Mucosa of stomach (tissue), 1 donor: ENCODE measurements at regions not wholly inside any gene's neighbourhood (a gene's known extent, or its start where the extent isn't known, plus 50 kb on each side); places are given as distances from the start of the nearest gene placed in this dataset.

ENCODE experiments used
- H3K27me3 ChIP-seq: one replicate; pipeline ENCODE4 v1.7.0; 2013; ENCODE audit warnings: mild to moderate bottlenecking, low read length; ENCODE audit not compliant: control insufficient read depth, insufficient read depth
- H3K36me3 ChIP-seq: one replicate; pipeline ENCODE4 v1.7.0; 2013; ENCODE audit warnings: low read length; ENCODE audit not compliant: control insufficient read depth, insufficient read depth
- H3K4me1 ChIP-seq: one replicate; pipeline ENCODE4 v1.7.0; 2013; ENCODE audit warnings: mild to moderate bottlenecking, low read length; ENCODE audit not compliant: control insufficient read depth, insufficient read depth
- H3K4me3 ChIP-seq: one replicate; pipeline ENCODE4 v1.7.0; 2013; ENCODE audit warnings: low read length
- H3K9ac ChIP-seq: one replicate; pipeline ENCODE4 v1.7.0; 2013; ENCODE audit warnings: mild to moderate bottlenecking, low read length, moderate library complexity
- H3K9me3 ChIP-seq: one replicate; pipeline ENCODE4 v1.7.0; 2013; ENCODE audit warnings: mild to moderate bottlenecking, low read length, moderate library complexity; ENCODE audit not compliant: control insufficient read depth
- donor health status: Pancreatic carcinoma.

DNA sequence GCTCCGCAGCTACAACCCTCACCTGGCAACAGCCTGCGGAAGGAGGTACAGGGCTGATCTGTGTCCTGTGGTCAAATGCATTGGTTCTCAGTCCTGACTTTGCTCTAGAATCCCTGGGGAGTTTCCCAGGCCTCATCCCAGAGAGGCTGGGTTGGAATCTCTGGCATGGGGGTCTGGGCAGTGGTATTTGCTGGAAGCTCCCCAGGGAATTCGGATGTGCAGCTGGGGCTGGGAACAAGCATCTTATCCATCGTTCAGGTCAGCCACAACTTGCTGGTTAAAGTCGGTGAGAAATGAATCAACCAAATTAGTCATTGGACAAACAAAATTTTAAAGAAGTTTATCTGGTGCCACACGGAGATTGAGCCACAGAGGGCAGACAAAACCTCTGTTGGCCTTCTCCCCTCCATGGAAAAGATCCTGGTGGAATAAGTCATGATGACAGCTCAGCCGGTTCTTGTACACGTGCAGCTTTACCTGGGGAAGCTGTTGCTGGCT is 231.2 kb downstream of the FOXL1 start:
- H3K9me3 ChIP-seq = no peaks in the 10 kb centered on the region
- H3K36me3 ChIP-seq = no peaks in the 10 kb centered on the region
- H3K4me1 ChIP-seq = no peaks in the 10 kb centered on the region
- no peak overlapping the region for H3K9ac ChIP-seq
- H3K27me3 ChIP-seq = peaks cover 20% of the 10 kb centered on the region
- no peak overlapping the region for H3K4me3 ChIP-seq

DNA sequence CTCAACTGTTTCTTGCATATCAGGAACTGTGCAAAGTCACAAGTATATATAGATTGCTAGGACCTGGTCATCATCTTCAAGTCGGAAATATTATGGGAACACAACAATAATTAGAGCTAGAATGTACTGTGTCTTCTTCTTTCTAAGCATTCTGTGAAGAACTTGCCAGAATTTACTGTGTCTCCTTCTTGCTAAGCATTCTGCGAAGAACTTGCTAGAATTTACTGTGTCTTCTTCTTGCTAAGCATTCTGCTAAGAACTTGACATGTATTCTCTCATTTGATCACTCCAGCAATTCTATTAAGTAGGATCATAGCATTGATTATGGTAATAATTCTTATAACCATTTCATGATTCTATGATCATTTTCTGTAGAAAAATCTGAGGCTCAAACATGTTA is 231.7 kb downstream of the FOXL1 start:
- Histone ChIP-seq H3K4me1 (no peaks in the 10 kb centered on the region), H3K36me3 (no peaks in the 10 kb centered on the region), H3K9me3 (no peaks in the 10 kb centered on the region), H3K4me3 (no peak overlapping the region), H3K9ac (no peak overlapping the region), H3K27me3 (peaks cover 20% of the 10 kb centered on the region)

DNA sequence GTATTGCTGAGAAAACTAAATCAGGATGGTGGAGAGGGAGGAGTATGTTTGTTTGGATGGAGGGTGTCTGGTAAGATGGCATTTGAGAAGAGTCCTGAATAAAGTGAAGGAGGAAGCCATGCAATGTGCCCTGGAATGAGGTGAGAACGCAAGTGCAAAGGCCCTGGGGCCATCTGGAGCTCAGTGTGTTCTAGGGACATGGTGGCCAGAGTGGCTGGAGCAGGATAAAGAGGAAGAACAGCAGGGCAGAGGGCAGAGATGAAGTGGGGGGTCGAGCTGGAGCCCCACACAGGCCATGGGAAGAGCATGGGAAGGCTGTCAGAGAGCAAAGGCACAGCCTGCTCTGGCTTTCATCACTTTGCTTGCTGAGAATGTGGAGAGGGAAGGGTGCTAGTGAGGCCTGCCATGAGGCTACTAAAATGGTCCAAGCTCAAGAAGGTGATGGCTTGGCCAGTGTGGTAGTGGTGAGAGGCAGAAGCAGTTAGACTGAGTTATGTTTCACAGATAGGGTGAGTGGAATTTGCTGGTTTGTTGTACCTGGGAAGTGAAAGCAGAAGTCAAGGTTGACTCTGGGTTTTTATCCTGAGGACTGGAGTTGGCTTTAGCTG is 234.1 kb downstream of the FOXL1 start:
- Histone ChIP-seq H3K27me3 (peaks cover 16% of the 10 kb centered on the region), H3K9ac (no peak overlapping the region), H3K9me3 (no peaks in the 10 kb centered on the region), H3K4me3 (no peak overlapping the region), H3K4me1 (no peaks in the 10 kb centered on the region), H3K36me3 (no peaks in the 10 kb centered on the region)

GRCh38 chr16:86814256-86814655 is 235.9 kb downstream of the FOXL1 start:
- no peaks in the 10 kb centered on the region for H3K36me3 ChIP-seq
- H3K4me3 ChIP-seq = no peak overlapping the region
- no peaks in the 10 kb centered on the region for H3K9me3 ChIP-seq
- H3K4me1 ChIP-seq = peaks cover 10% of the 10 kb centered on the region
- peaks cover 25% of the 10 kb centered on the region for H3K27me3 ChIP-seq
- H3K9ac ChIP-seq = no peak overlapping the region

- H3K36me3 ChIP-seq = no peaks in the 10 kb centered on the region
- peaks cover 11% of the 10 kb centered on the region for H3K4me1 ChIP-seq
- no peak overlapping the region for H3K9ac ChIP-seq
- no peaks in the 10 kb centered on the region for H3K9me3 ChIP-seq
- no peak overlapping the region for H3K4me3 ChIP-seq
- H3K27me3 ChIP-seq = peaks cover 39% of the 10 kb centered on the region
Observed at GRCh38 chr16:86816930-86817625, 238.7 kb downstream of the FOXL1 start.

GRCh38 chr16:86818671-86819532 is 240.6 kb downstream of the FOXL1 start:
- Histone ChIP-seq H3K4me3 (no peak overlapping the region), H3K27me3 (peaks cover 46% of the 10 kb centered on the region)

DNA sequence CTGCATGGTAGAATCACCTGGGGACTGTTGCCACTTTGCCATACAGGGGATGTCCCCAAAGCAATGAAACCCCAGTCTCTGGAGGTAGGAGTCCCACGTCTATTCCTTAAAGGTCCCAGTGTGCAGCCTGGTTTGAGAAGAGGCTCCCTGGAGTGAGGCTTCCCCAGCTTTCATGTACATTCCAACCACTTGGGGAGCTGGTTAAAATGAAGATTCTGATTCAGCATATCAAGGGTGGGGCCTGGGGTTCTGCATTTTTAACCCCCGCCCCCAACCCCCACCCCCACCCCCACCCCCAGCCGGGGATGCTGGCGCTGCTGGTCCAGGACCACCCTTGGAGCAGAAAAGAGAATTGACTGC is 241.2 kb downstream of the FOXL1 start:
- Histone ChIP-seq H3K27me3 (peaks cover 51% of the 10 kb centered on the region), H3K4me1 (peaks cover 11% of the 10 kb centered on the region), H3K4me3 (no peak overlapping the region), H3K9ac (no peak overlapping the region), H3K36me3 (no peaks in the 10 kb centered on the region), H3K9me3 (no peaks in the 10 kb centered on the region)

More at GRCh38 chr16:86818671-86819532, 240.6 kb downstream of the FOXL1 start:
- Histone ChIP-seq H3K9me3 (no peaks in the 10 kb centered on the region), H3K36me3 (no peaks in the 10 kb centered on the region), H3K4me1 (peaks cover 11% of the 10 kb centered on the region), H3K9ac (no peak overlapping the region)

DNA sequence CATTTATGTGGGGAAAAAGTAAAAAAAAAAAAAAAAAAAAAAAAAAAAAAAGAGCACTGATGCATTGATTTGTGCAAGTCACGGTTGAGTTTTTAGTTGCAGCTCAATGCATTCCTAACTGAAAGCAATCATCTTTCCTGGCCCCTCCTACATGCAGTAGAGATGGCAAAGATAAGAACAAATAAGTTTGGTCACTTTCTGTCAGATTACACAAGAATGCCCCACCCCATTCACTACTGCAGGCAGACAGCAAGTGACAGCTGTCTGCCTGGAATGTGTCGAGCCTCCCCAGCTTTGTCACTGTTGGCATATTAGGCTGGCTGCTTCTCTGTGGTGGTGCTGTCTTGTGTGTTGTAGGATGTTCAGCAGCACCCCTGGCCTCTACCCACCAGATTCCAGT is 243.5 kb downstream of the FOXL1 start:
- no peak overlapping the region for H3K4me3 ChIP-seq
- H3K4me1 ChIP-seq = peaks cover 11% of the 10 kb centered on the region
- no peaks in the 10 kb centered on the region for H3K36me3 ChIP-seq
- H3K9ac ChIP-seq = no peak overlapping the region
- no peaks in the 10 kb centered on the region for H3K9me3 ChIP-seq
- peaks cover 71% of the 10 kb centered on the region for H3K27me3 ChIP-seq

- peaks cover 73% of the 10 kb centered on the region for H3K27me3 ChIP-seq
Observed at GRCh38 chr16:86823125-86823524, 244.8 kb downstream of the FOXL1 start.

GRCh38 chr16:86823888-86824671 is 245.7 kb downstream of the FOXL1 start:
- Histone ChIP-seq H3K4me3 (no peak overlapping the region), H3K4me1 (peaks cover 3% of the 10 kb centered on the region), H3K36me3 (no peaks in the 10 kb centered on the region), H3K9ac (no peak overlapping the region), H3K27me3 (peaks cover 73% of the 10 kb centered on the region), H3K9me3 (no peaks in the 10 kb centered on the region)

More at GRCh38 chr16:86823125-86823524, 244.8 kb downstream of the FOXL1 start:
- H3K4me3 ChIP-seq = no peak overlapping the region
- H3K4me1 ChIP-seq = peaks cover 11% of the 10 kb centered on the region
- H3K9me3 ChIP-seq = no peaks in the 10 kb centered on the region
- no peaks in the 10 kb centered on the region for H3K36me3 ChIP-seq
- no peak overlapping the region for H3K9ac ChIP-seq

DNA sequence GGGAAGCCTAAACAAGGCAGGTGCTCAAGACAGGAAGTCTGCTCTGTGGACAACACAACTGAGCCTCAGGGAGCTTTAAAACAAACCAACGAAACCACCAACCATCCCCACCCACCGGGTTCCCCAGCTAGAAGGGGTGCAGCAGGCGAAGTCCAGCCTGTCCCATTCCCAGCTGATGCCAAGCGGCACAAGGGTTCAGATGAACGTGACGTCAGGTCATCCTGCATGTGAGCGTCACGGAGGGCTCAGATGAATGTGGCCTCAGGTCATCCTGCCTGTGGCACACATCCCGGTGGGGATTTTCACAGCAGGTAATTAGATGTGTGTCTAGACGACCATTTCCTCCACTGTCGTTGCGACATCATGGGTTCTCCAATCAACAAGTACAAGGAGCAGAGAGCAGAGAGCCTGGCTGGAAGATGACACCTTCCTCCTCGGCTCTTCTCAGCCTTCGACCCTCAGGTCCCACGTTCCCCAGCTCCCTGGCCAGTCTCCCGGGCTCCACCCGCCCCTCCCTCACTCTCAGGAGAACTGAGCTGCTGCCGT is 246.5 kb downstream of the FOXL1 start:
- Histone ChIP-seq H3K4me3 (no peak overlapping the region), H3K36me3 (no peaks in the 10 kb centered on the region), H3K9me3 (no peaks in the 10 kb centered on the region), H3K9ac (no peak overlapping the region), H3K27me3 (peaks cover 73% of the 10 kb centered on the region), H3K4me1 (no peaks in the 10 kb centered on the region)
